Caco-2 (cell line): ENCODE measurements at regions not wholly inside any gene's neighbourhood (a gene's known extent, or its start where the extent isn't known, plus 50 kb on each side); places are given as distances from the start of the nearest gene placed in this dataset.
A peak's percentile ranks its signal among the peaks of the same experiment; 100 is the strongest.

ENCODE experiments used
- BruUV-seq: library from RNA; stranded (reverse); fragments of 400-500 nt; replicated peaks from 2 replicates; lab custom pipeline; 2021; lab: Mats Ljungman, UMichigan
- CTCF ChIA-PET: fragments of 300-600 bp; sonication (Branson Sonifier 250); formaldehyde crosslinking; loops from one replicate; lab custom pipeline; 2022; ENCODE audit warnings: antibody characterized with exemption; lab: Charles Lee
- POLR2A ChIA-PET: fragments of 300-600 bp; sonication (Branson Sonifier 250); formaldehyde crosslinking; loops from one replicate; lab custom pipeline; 2022; ENCODE audit warnings: antibody characterized with exemption; lab: Charles Lee
- DNase-seq, 2 experiments: peaks; one replicate each; pipeline versions ENCODE4 v3.0.0 to v3.0.0-alpha.2; 2020 to 2022
- H3K27me3 ChIP-seq: replicated peaks from 2 replicates; pipeline ENCODE4 v1.6.0; 2011; ENCODE audit warnings: low read length; ENCODE audit not compliant: control insufficient read depth, insufficient read depth
- H3K36me3 ChIP-seq: 2 replicates; pipeline ENCODE4 v1.5.1; 2011; ENCODE audit warnings: low read length; ENCODE audit not compliant: control insufficient read depth, insufficient read depth
- H3K4me1 ChIP-seq: fragments of 250-450 bp; sonication (Bioruptor Pico); 2 replicates; pipeline ENCODE4 v1.5.1; 2020; ENCODE audit warnings: mild to moderate bottlenecking
- H3K4me3 ChIP-seq: 2 replicates; pipeline ENCODE4 v1.5.1; 2011; ENCODE audit warnings: low read depth, mild to moderate bottlenecking, control low read depth, low read length
- H3K9me3 ChIP-seq: fragments of 250-450 bp; sonication (Bioruptor Pico); 2 replicates; pipeline ENCODE4 v1.5.1; 2020; ENCODE audit warnings: mild to moderate bottlenecking, moderate library complexity
- H3K27ac Mint-ChIP-seq: one replicate; pipeline ENCODE4 v1.8.0; 2022; ENCODE audit warnings: mixed read lengths; ENCODE audit not compliant: unreplicated experiment
- H3K27me3 Mint-ChIP-seq: one replicate; pipeline ENCODE4 v1.8.0; 2022; ENCODE audit warnings: mixed read lengths; ENCODE audit not compliant: insufficient read depth, unreplicated experiment
- H3K36me3 Mint-ChIP-seq: one replicate; pipeline ENCODE4 v1.8.0; 2022; ENCODE audit warnings: mild to moderate bottlenecking, mixed read lengths; ENCODE audit not compliant: insufficient read depth, unreplicated experiment
- H3K4me1 Mint-ChIP-seq: one replicate; pipeline ENCODE4 v1.8.0; 2022; ENCODE audit warnings: low read depth, mixed read lengths; ENCODE audit not compliant: unreplicated experiment
- H3K4me3 Mint-ChIP-seq: one replicate; pipeline ENCODE4 v1.8.0; 2022; ENCODE audit warnings: mild to moderate bottlenecking, moderate library complexity, mixed read lengths; ENCODE audit not compliant: unreplicated experiment
- H3K9me3 Mint-ChIP-seq: one replicate; pipeline ENCODE4 v1.8.0; 2022; ENCODE audit warnings: mixed read lengths; ENCODE audit not compliant: unreplicated experiment
- CTCF ChIP-seq, 2 experiments: fragments of 200-600 bp in 1 of 2; IDR thresholded peaks; 1 replicate in 1 of 2; 2 replicates in 1 of 2; pipeline versions ENCODE4 v1.5.1 to v1.8.0; 2011 to 2022; ENCODE audit warnings: antibody characterized with exemption in 1 of 2, control low read depth in 1 of 2, inconsistent platforms in 1 of 2, low read depth in 1 of 2, low read length in 1 of 2, mild to moderate bottlenecking in 1 of 2, moderate library complexity in 1 of 2; ENCODE audit not compliant: insufficient read depth in 1 of 2, severe bottlenecking in 1 of 2, unreplicated experiment in 1 of 2
- intact Hi-C: fragments of 100-400 bp; cut with micrococcal nuclease; formaldehyde crosslinking; loops from one replicate; pipeline ENCODE4 v1.10.0; 2022; ENCODE audit not compliant: unreplicated experiment

- Mint-ChIP-seq H3K4me3 (no peak overlapping the region), H3K4me1 (peaks cover 7% of the 10 kb centered on the region), H3K27ac (peak overlapping the region; percentile 64), H3K36me3 (no peaks in the 10 kb centered on the region), H3K9me3 (no peaks in the 10 kb centered on the region), H3K27me3 (no peaks in the 10 kb centered on the region)
- ChIA-PET POLR2A (no interaction called here), CTCF (no interaction called here)
- H3K4me3 ChIP-seq: no peak overlapping the region
- TF ChIP-seq CTCF (IDR thresholded peaks at IDR 0.05; ENCODE audit: insufficient read depth in 1 of 2, low read depth in 1 of 2, low read length in 1 of 2, severe bottlenecking in 1 of 2, unreplicated experiment in 1 of 2): no peak
- intact Hi-C loops: no loop called here
- no peaks in the 10 kb centered on the region for H3K36me3 ChIP-seq
- no peaks in the 10 kb centered on the region for H3K27me3 ChIP-seq
- no peaks in the 10 kb centered on the region for H3K9me3 ChIP-seq
- peaks cover 11% of the 10 kb centered on the region; the same call in 1 of the 2 replicates for H3K4me1 ChIP-seq
- DNase-seq: no peak
- no TSS peak for BruUV-seq
Observed at GRCh38 chr6:21898107-21898796, 304.7 kb downstream of the SOX4 start.

- Histone ChIP-seq H3K36me3 (no peaks in the 10 kb centered on the region), H3K4me1 (peaks cover 7% of the 10 kb centered on the region; the same call in 1 of the 2 replicates), H3K4me3 (no peak overlapping the region), H3K27me3 (no peaks in the 10 kb centered on the region), H3K9me3 (no peaks in the 10 kb centered on the region)
- POLR2A ChIA-PET: no interaction called here
- Mint-ChIP-seq H3K27me3 (no peaks in the 10 kb centered on the region), H3K36me3 (no peaks in the 10 kb centered on the region), H3K4me1 (peaks cover 7% of the 10 kb centered on the region), H3K9me3 (no peaks in the 10 kb centered on the region), H3K27ac (no peak overlapping the region), H3K4me3 (no peak overlapping the region)
- DNase-seq: no peak
- CTCF ChIA-PET: no interaction called here
- TF ChIP-seq CTCF (IDR thresholded peaks at IDR 0.05; ENCODE audit: insufficient read depth in 1 of 2, low read depth in 1 of 2, low read length in 1 of 2, severe bottlenecking in 1 of 2, unreplicated experiment in 1 of 2): no peak
- intact Hi-C loops: no loop called here
- no TSS peak for BruUV-seq
Observed at GRCh38 chr6:21899708-21900107, 306.2 kb downstream of the SOX4 start.

GRCh38 chr6:21900730-21901129, 307.2 kb downstream of the SOX4 start:
- no peak overlapping the region for H3K27ac Mint-ChIP-seq
- H3K4me3 ChIP-seq: no peak overlapping the region
- BruUV-seq: no TSS peak
- H3K36me3 Mint-ChIP-seq: no peaks in the 10 kb centered on the region
- no peak for TF ChIP-seq CTCF (IDR thresholded peaks at IDR 0.05; ENCODE audit: insufficient read depth in 1 of 2, low read depth in 1 of 2, low read length in 1 of 2, severe bottlenecking in 1 of 2, unreplicated experiment in 1 of 2)
- H3K9me3 Mint-ChIP-seq: no peaks in the 10 kb centered on the region
- ChIA-PET CTCF (no interaction called here), POLR2A (no interaction called here)
- no peaks in the 10 kb centered on the region for H3K27me3 Mint-ChIP-seq
- H3K36me3 ChIP-seq: no peaks in the 10 kb centered on the region
- H3K4me1 Mint-ChIP-seq: peaks cover 7% of the 10 kb centered on the region
- no peaks in the 10 kb centered on the region for H3K9me3 ChIP-seq
- no peak for DNase-seq
- no peaks in the 10 kb centered on the region for H3K27me3 ChIP-seq
- H3K4me1 ChIP-seq: peaks cover 7% of the 10 kb centered on the region; the same call in 1 of the 2 replicates
- intact Hi-C loops: no loop called here
- H3K4me3 Mint-ChIP-seq: no peak overlapping the region
